ENCODE measurements at regions not wholly inside any gene's neighbourhood (a gene's known extent, or its start where the extent isn't known, plus 50 kb on each side); places are given as distances from the start of the nearest gene placed in this dataset.
"Not testable (repeated sequence)": the region's sequence is repeated elsewhere in the genome, so short reads cannot be mapped to it uniquely, and the experiment has no call there.

DNA sequence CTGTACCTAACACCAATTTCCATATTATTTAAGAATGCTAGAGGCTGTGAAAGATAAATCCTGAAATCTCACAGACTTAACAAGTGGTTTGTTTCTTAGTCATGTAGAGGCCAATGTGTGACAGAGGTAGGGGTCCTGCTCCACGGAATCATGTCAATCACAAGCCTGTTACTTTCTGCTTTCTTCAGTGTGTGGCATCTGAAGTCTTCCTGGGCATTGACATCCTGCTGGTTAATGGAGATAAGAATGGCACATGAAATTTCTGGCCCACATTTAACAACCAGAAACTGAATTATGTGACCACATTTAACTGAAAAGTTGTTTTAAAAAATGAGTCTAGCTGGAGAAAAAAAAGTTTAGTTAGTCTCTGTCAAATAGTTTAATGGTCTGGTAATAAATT, 68.3 kb upstream of the PLA2G4A start (continued):
- no peak for TF ChIP-seq CEBPB (IDR thresholded peaks at IDR 0.05; ENCODE audit: low read depth, low read length)
- no peak for TF ChIP-seq BACH1 (IDR thresholded peaks at IDR 0.05; ENCODE audit: low read length)
- no peak for TF ChIP-seq POLR2AphosphoS5 (IDR thresholded peaks at IDR 0.05; ENCODE audit: low read depth, low read length)

DNA sequence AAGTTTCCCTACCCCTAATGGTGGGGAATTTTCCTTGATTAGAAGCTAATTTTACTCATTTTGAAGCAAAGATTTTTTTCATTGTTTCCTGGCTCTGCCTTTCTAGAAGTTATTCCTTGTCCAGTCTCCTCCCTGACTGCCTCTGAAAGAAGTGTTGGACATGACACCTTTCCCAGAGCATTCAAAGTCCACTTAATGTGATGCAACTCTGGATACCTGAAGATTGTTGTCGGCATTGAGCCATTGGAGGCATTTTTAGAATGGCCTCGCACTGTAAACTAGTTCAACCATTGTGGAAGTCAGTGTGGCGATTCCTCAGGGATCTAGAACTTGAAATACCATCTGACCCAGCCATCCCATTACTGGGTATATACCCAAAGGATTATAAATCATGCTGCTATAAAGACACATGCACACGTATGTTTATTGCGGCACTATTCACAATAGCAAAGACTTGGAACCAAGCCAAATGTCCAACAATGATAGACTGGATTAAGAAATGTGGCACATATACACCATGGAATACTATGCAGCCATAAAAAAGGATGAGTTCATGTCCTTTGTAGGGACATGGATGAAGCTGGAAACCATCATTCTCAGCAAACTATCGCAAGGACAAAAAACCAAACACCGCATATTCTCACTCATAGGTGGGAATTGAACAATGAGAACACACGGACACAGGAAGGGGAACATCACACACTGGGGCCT, 69.7 kb upstream of the PLA2G4A start:
- H2BK15ac ChIP-seq (ENCODE audit: low read length); H2BK20ac ChIP-seq (ENCODE audit: low read length); H2BK12ac ChIP-seq (ENCODE audit: low read depth, low read length); H3K4me2 ChIP-seq (ENCODE audit: insufficient read depth in 1 of 2, low read depth in 2 of 2, low read length in 2 of 2); H2BK5ac ChIP-seq (ENCODE audit: low read depth, low read length); H2BK120ac ChIP-seq (replicated peaks; ENCODE audit: low read depth, low read length); H3K4ac ChIP-seq (replicated peaks; ENCODE audit: insufficient read length, low read depth, low read length); H3K4me3 ChIP-seq (ENCODE audit: extremely low read depth in 1 of 4, insufficient read depth in 2 of 4, low read depth in 3 of 4, low read length in 4 of 4); H3K4me1 ChIP-seq (replicated peaks in 1 of 4; ENCODE audit: control insufficient read depth in 3 of 4, insufficient read depth in 4 of 4, low read length in 3 of 4); H4K5ac ChIP-seq (ENCODE audit: insufficient read length, low read depth, low read length); H4K8ac ChIP-seq (ENCODE audit: extremely low read depth, insufficient read depth, low read length); H3K27ac ChIP-seq (ENCODE audit: low read depth, low read length); H3K9ac ChIP-seq (replicated peaks in 1 of 4; ENCODE audit: extremely low read depth in 1 of 4, low read depth in 3 of 4, low read length in 3 of 4); H3K14ac ChIP-seq (ENCODE audit: insufficient read length); H3K27me3 ChIP-seq (replicated peaks in 1 of 4; ENCODE audit: control insufficient read depth in 3 of 4, extremely low read depth in 1 of 4, insufficient read depth in 3 of 4, low read length in 3 of 4); H3K9me3 ChIP-seq (ENCODE audit: insufficient read depth in 2 of 2, low read depth in 1 of 2, low read length in 1 of 2); H3K79me1 ChIP-seq (ENCODE audit: low read depth, low read length); POLR2A ChIA-PET (ENCODE audit: partially characterized antibody); H3K56ac ChIP-seq (replicated peaks; ENCODE audit: insufficient read length, low read depth, low read length); H3K23ac ChIP-seq (ENCODE audit: insufficient read length); H3K18ac ChIP-seq (ENCODE audit: extremely low read depth, low read length); H4K20me1 ChIP-seq (replicated peaks in 1 of 2; ENCODE audit: control insufficient read depth in 1 of 2, insufficient read depth in 2 of 2, low read length in 2 of 2); H4K91ac ChIP-seq (replicated peaks; ENCODE audit: insufficient read length, low read length); H3K36me3 ChIP-seq (ENCODE audit: control insufficient read depth in 2 of 4, insufficient read depth in 4 of 4, low read length in 3 of 4); FAIRE-seq; H2AK5ac ChIP-seq (ENCODE audit: low read depth, low read length); H3K79me2 ChIP-seq (ENCODE audit: control insufficient read depth in 1 of 2, insufficient read depth in 2 of 2, low read length in 2 of 2); DNase-seq (ENCODE audit: low read depth in 1 of 2, low spot score in 2 of 2); H3K23me2 ChIP-seq (ENCODE audit: low read depth, low read length); H2AFZ ChIP-seq (ENCODE audit: low read length): not testable (repeated sequence)
- 98% methylated on average over 5 of the region's 8 CpGs; no CpG with 5 or more reads in 1 of the 2 experiments for WGBS, 2 experiments (ENCODE audit: extremely low coverage in 1 of 2, insufficient coverage in 1 of 2, insufficient read length in 1 of 2, insufficient replicate concordance in 2 of 2, low coverage in 1 of 2, low lambda C conversion rate in 2 of 2, missing lambda C conversion rate in 1 of 2)
- CTCF ChIA-PET (ENCODE audit: partially characterized antibody): interaction anchor here (0.5 to 0.6 kb wide), 2 partner anchors 231 to 649 kb away, joined by 3 read pairs; no protein-coding TSS in a partner anchor

Data from H1 (cell line).